ENCODE measurements at regions not wholly inside any gene's neighbourhood (a gene's known extent, or its start where the extent isn't known, plus 50 kb on each side); places are given as distances from the start of the nearest gene placed in this dataset.
"Not testable (repeated sequence)": the region's sequence is repeated elsewhere in the genome, so short reads cannot be mapped to it uniquely, and the experiment has no call there.

GRCh38 chr18:2223849-2224248 lies 347.5 kb downstream of the METTL4 start:
- no peaks in the 10 kb centered on the region for H3K36me3 Mint-ChIP-seq (ENCODE audit: low read depth)
- no peaks in the 10 kb centered on the region for H3K4me1 Mint-ChIP-seq (ENCODE audit: low read depth)
- peaks cover 20% of the 10 kb centered on the region for H3K27me3 Mint-ChIP-seq (ENCODE audit: low read depth)
- no peaks in the 10 kb centered on the region for H3K9me3 Mint-ChIP-seq (ENCODE audit: low read depth)
- H3K4me3 Mint-ChIP-seq (ENCODE audit: unreplicated experiment): no peak overlapping the region
- TF ChIP-seq CTCF (IDR thresholded peaks at IDR 0.05): peak; percentile 68
- no peak overlapping the region for H3K27ac Mint-ChIP-seq (ENCODE audit: unreplicated experiment)
- no peak for DNase-seq (ENCODE audit: low spot score)

GRCh38 chr18:2236232-2236631 lies 335.1 kb downstream of the METTL4 start:
- TF ChIP-seq CTCF (IDR thresholded peaks at IDR 0.05): no peak
- H3K9me3 Mint-ChIP-seq (ENCODE audit: low read depth): no peaks in the 10 kb centered on the region
- no peak overlapping the region for H3K27ac Mint-ChIP-seq (ENCODE audit: unreplicated experiment)
- no peak overlapping the region for H3K4me3 Mint-ChIP-seq (ENCODE audit: unreplicated experiment)
- H3K4me1 Mint-ChIP-seq (ENCODE audit: low read depth): peaks cover 10% of the 10 kb centered on the region
- H3K27me3 Mint-ChIP-seq (ENCODE audit: low read depth): peaks cover 25% of the 10 kb centered on the region
- DNase-seq (ENCODE audit: low spot score): no peak
- H3K36me3 Mint-ChIP-seq (ENCODE audit: low read depth): no peaks in the 10 kb centered on the region

GRCh38 chr18:2237706-2238105 lies 333.6 kb downstream of the METTL4 start:
- H3K27me3 Mint-ChIP-seq (ENCODE audit: low read depth): peaks cover 25% of the 10 kb centered on the region
- no peaks in the 10 kb centered on the region for H3K9me3 Mint-ChIP-seq (ENCODE audit: low read depth)
- no peak overlapping the region for H3K4me3 Mint-ChIP-seq (ENCODE audit: unreplicated experiment)
- TF ChIP-seq CTCF (IDR thresholded peaks at IDR 0.05): no peak
- H3K4me1 Mint-ChIP-seq (ENCODE audit: low read depth): peaks cover 10% of the 10 kb centered on the region
- no peaks in the 10 kb centered on the region for H3K36me3 Mint-ChIP-seq (ENCODE audit: low read depth)
- no peak for DNase-seq (ENCODE audit: low spot score)
- no peak overlapping the region for H3K27ac Mint-ChIP-seq (ENCODE audit: unreplicated experiment)

GRCh38 chr18:2240311-2240705 lies 331.0 kb downstream of the METTL4 start:
- no peak overlapping the region for H3K4me3 Mint-ChIP-seq (ENCODE audit: unreplicated experiment)
- no peaks in the 10 kb centered on the region for H3K36me3 Mint-ChIP-seq (ENCODE audit: low read depth)
- no peak overlapping the region for H3K27ac Mint-ChIP-seq (ENCODE audit: unreplicated experiment)
- no peak for DNase-seq (ENCODE audit: low spot score)
- peaks cover 10% of the 10 kb centered on the region for H3K4me1 Mint-ChIP-seq (ENCODE audit: low read depth)
- peaks cover 15% of the 10 kb centered on the region for H3K27me3 Mint-ChIP-seq (ENCODE audit: low read depth)
- H3K9me3 Mint-ChIP-seq (ENCODE audit: low read depth): no peaks in the 10 kb centered on the region
- no peak for TF ChIP-seq CTCF (IDR thresholded peaks at IDR 0.05)

- no peak overlapping the region for H3K27ac Mint-ChIP-seq (ENCODE audit: unreplicated experiment)
- no peaks in the 10 kb centered on the region for H3K27me3 Mint-ChIP-seq (ENCODE audit: low read depth)
- H3K4me3 Mint-ChIP-seq (ENCODE audit: unreplicated experiment): no peak overlapping the region
- no peaks in the 10 kb centered on the region for H3K36me3 Mint-ChIP-seq (ENCODE audit: low read depth)
- no peak for TF ChIP-seq CTCF (IDR thresholded peaks at IDR 0.05)
- no peak for DNase-seq (ENCODE audit: low spot score)
- H3K4me1 Mint-ChIP-seq (ENCODE audit: low read depth): peaks cover 9% of the 10 kb centered on the region
- peaks cover 3% of the 10 kb centered on the region for H3K9me3 Mint-ChIP-seq (ENCODE audit: low read depth)
These were observed 326.7 kb downstream of the METTL4 start for GRCh38 chr18:2244641-2245040.

- not testable (repeated sequence) for H3K4me3 Mint-ChIP-seq (ENCODE audit: unreplicated experiment); H3K27me3 Mint-ChIP-seq (ENCODE audit: low read depth); H3K36me3 Mint-ChIP-seq (ENCODE audit: low read depth); DNase-seq (ENCODE audit: low spot score); H3K27ac Mint-ChIP-seq (ENCODE audit: unreplicated experiment); H3K9me3 Mint-ChIP-seq (ENCODE audit: low read depth); H3K4me1 Mint-ChIP-seq (ENCODE audit: low read depth)
These were observed 324.2 kb downstream of the METTL4 start for GRCh38 chr18:2247101-2247500.
